HepG2 (cell line): ENCODE measurements at regions not wholly inside any gene's neighbourhood (a gene's known extent, or its start where the extent isn't known, plus 50 kb on each side); places are given as distances from the start of the nearest gene placed in this dataset.

ENCODE experiments used
- ATAC-seq: fragments of 200-7000 bp; cut with Tn5 transposase; 3 replicates; pipeline ENCODE4 v1.9.1; 2020; ENCODE audit warnings: mild to moderate bottlenecking, moderate library complexity
- BruUV-seq: library from RNA; stranded (reverse); fragments of 400-500 nt; replicated peaks from 2 replicates; lab custom pipeline; 2021; lab: Mats Ljungman, UMichigan
- CTCF ChIA-PET: fragments of 300-600 bp; formaldehyde crosslinking; extraction: SDS; loops from one replicate; lab custom pipeline; 2021; ENCODE audit warnings: low total read pairs, inconsistent platforms, low intra/inter-chr PET ratio; lab: Yijun Ruan, JAX
- POLR2A ChIA-PET: fragments of 350-600 bp; sonication (Branson Sonifier 250); formaldehyde crosslinking; loops from one replicate; lab custom pipeline; 2020; ENCODE audit warnings: antibody characterized with exemption, inconsistent platforms; lab: Yijun Ruan, JAX
- DNase-seq: peaks from one replicate; pipeline ENCODE4 v3.0.0-alpha.2; 2015; ENCODE audit warnings: low spot score
- FAIRE-seq: peaks from 3 replicates; lab custom pipeline; 2011; peaks lifted over from hg19 to GRCh38; lab: Jason Lieb, UNC
- H2AFZ ChIP-seq: one replicate; pipeline ENCODE4 v1.6.1; 2011; ENCODE audit warnings: low read length, inconsistent platforms
- H3K27ac ChIP-seq: fragments of 300-600 bp; 3 replicates; pipeline ENCODE4 v1.8.0; 2011; ENCODE audit warnings: mixed run types, mild to moderate bottlenecking, mixed read lengths, low read length, inconsistent platforms; ENCODE audit not compliant: insufficient read depth; ENCODE audit errors: extremely low read length
- H3K27me3 ChIP-seq, 2 experiments: fragments of 200-600 bp in 1 of 2; 2 replicates in 1 of 2; 3 replicates in 1 of 2; pipeline versions ENCODE4 v1.6.0 to v1.8.0; 2011; ENCODE audit warnings: low read length in 2 of 2, mild to moderate bottlenecking in 2 of 2, moderate library complexity in 2 of 2, inconsistent platforms in 1 of 2; ENCODE audit not compliant: insufficient read depth in 2 of 2, control insufficient read depth in 1 of 2
- H3K36me3 ChIP-seq, 2 experiments: fragments of 200-600 bp in 1 of 2; replicated peaks in 1 of 2; 2 replicates in 1 of 2; 3 replicates in 1 of 2; pipeline versions ENCODE4 v1.5.1 to v1.8.0; 2011; ENCODE audit warnings: low read length in 2 of 2, inconsistent platforms in 1 of 2; ENCODE audit not compliant: insufficient read depth in 2 of 2, control insufficient read depth in 1 of 2
- H3K4me1 ChIP-seq: 2 replicates; pipeline ENCODE4 v1.5.1; 2012; ENCODE audit warnings: low read length, inconsistent platforms; ENCODE audit not compliant: insufficient read depth
- H3K4me2 ChIP-seq: 2 replicates; pipeline ENCODE4 v1.6.0; 2011; ENCODE audit warnings: low read depth, low read length, inconsistent platforms
- H3K4me3 ChIP-seq, 3 experiments: fragments of 200-600 bp in 1 of 3; sonication (generic), shearing (Covaris generic) in 1 of 3; replicated peaks in 1 of 3; 2 replicates each; pipeline ENCODE4 v1.5.1; 2011 to 2016; ENCODE audit warnings: low read length in 3 of 3, inconsistent platforms in 2 of 3, low read depth in 2 of 3, mild to moderate bottlenecking in 2 of 3, control low read depth in 1 of 3, mixed read lengths in 1 of 3; ENCODE audit not compliant: insufficient read depth in 1 of 3
- H3K79me2 ChIP-seq: one replicate; pipeline ENCODE4 v1.6.1; 2011; ENCODE audit warnings: low read length, inconsistent platforms; ENCODE audit not compliant: insufficient read depth
- H3K9ac ChIP-seq: 2 replicates; pipeline ENCODE4 v1.6.0; 2011; ENCODE audit warnings: mild to moderate bottlenecking, low read depth, low read length, inconsistent platforms; ENCODE audit not compliant: insufficient read depth
- H3K9me3 ChIP-seq: 2 replicates; pipeline ENCODE4 v1.5.1; 2012; ENCODE audit warnings: mild to moderate bottlenecking, low read length
- H4K20me1 ChIP-seq: 2 replicates; pipeline ENCODE4 v1.6.0; 2011; ENCODE audit warnings: inconsistent platforms, mild to moderate bottlenecking, low read length, moderate library complexity; ENCODE audit not compliant: insufficient read depth
- HES4 ChIP-seq: sonication (generic); formaldehyde crosslinking; IDR thresholded peaks from 2 replicates; pipeline ENCODE4 v1.9.0; 2021; ENCODE audit warnings: mild to moderate bottlenecking, missing genetic modification reagents, borderline replicate concordance
- MXI1 ChIP-seq: IDR thresholded peaks from 3 replicates; pipeline ENCODE4 v1.6.1; 2012; ENCODE audit warnings: low read depth, low read length, inconsistent platforms, borderline replicate concordance
- THAP9 ChIP-seq: sonication (generic); formaldehyde crosslinking; IDR thresholded peaks from 2 replicates; pipeline ENCODE4; 2020; ENCODE audit warnings: missing genetic modification reagents, mild to moderate bottlenecking, borderline replicate concordance
- TOE1 ChIP-seq: sonication (generic); formaldehyde crosslinking; IDR thresholded peaks from 2 replicates; pipeline ENCODE4 v1.4.0; 2020; ENCODE audit warnings: mild to moderate bottlenecking, missing genetic modification reagents
- ZNF773 ChIP-seq: sonication (generic); formaldehyde crosslinking; IDR thresholded peaks from 2 replicates; pipeline ENCODE4 v1.4.0; 2020; ENCODE audit warnings: missing genetic modification reagents, borderline replicate concordance
- WGBS: methylation state at CpG from one replicate; pipeline ENCODE4 v1.1.6; 2017; ENCODE audit warnings: low lambda C conversion rate; 5-methylcytosine and 5-hydroxymethylcytosine counted together
- in situ Hi-C: cut with HindIII; loops from 2 replicates; pipeline ENCODE4 v1.10.0; 2017; ENCODE audit warnings: low pct_unique_long_range_greater_than_20kb; ENCODE audit not compliant: extremely low pct_ligation_motif_present
- intact Hi-C: fragments of 100-400 bp; cut with micrococcal nuclease; formaldehyde crosslinking; loops from one replicate; pipeline ENCODE4 v1.10.0; 2022; ENCODE audit not compliant: unreplicated experiment

DNA sequence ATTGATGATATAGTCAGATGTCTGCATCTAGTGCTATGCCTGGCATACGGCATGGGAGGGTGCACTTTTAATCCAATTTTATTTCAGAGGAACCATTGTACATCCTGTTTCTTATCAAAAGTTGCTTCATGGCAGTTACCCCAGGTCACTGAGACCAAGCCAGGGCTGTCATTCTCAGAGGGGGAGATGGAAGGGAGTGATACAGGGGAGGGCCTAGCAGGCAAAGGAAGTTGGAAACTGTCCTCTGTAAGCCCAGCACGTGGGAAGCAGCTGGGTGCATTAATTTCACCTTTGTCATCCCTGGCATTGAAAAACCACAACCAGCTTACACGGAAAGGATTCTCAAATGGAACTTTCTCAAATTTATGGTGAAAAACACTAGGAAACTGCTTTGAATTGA is 458.7 kb upstream of the ADAMTS5 start (continued):
- TF ChIP-seq MXI1 (no peak), HES4 (no peak)
- TF ChIP-seq, all 625 proteins: peak for 0

DNA sequence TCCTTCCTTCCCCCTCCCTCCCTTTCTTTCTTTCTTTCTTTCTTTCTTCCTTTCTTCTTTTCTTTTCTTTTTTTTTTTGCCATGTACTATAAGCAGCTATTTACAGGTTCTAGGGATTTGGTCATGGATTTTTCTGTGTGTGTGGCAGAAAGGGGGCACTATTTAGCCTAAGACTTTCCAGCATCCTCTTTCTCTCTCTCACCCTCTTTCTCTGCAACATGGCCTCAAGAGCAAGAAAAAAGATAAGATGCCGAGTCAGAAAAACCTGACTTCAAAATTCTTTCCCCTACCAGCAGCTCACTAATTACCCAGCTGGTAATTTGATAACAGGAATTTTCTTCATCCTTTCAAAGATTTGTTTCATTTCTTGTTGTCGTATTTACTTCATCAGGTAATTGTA is 458.3 kb upstream of the ADAMTS5 start:
- Histone ChIP-seq H3K27me3 (no peaks in the 10 kb centered on the region), H3K4me1 (no peaks in the 10 kb centered on the region), H3K27ac (no peak overlapping the region), H3K4me2 (no peak overlapping the region), H4K20me1 (no peaks in the 10 kb centered on the region), H3K36me3 (no peaks in the 10 kb centered on the region), H3K79me2 (no peaks in the 10 kb centered on the region), H2AFZ (no peak overlapping the region), H3K9ac (no peak overlapping the region), H3K4me3 (no peak overlapping the region), H3K9me3 (peaks cover 91% of the 10 kb centered on the region)
- no peak for ATAC-seq
- WGBS, result 19% methylated on average over 2 of the region's 2 CpGs
- ChIA-PET CTCF (no interaction called here), POLR2A (no interaction called here)
- TF ChIP-seq TOE1 (CRISPR knock-in tag) (no peak), ZNF773 (no peak), THAP9 (CRISPR knock-in tag) (no peak)
- intact Hi-C loops (no loop called here), in situ Hi-C loops (no loop called here)
- no peak for DNase-seq
- no peak for FAIRE-seq
- no TSS peak for BruUV-seq
